Transverse colon (tissue), 3 donors: ENCODE measurements at regions not wholly inside any gene's neighbourhood (a gene's known extent, or its start where the extent isn't known, plus 50 kb on each side); places are given as distances from the start of the nearest gene placed in this dataset.

Source experiments
- CTCF ChIP-seq, 5 experiments: fragments of 200-600 bp in 3 of 5; fragments of 450-650 bp in 2 of 5; sonication (generic) in 3 of 5; IDR thresholded peaks; 1 replicate in 2 of 5; 2 replicates in 3 of 5; pipeline ENCODE4 v1.5.1; 2016 to 2017; ENCODE audit warnings: antibody characterized with exemption in 5 of 5, inconsistent platforms in 3 of 5, mild to moderate bottlenecking in 2 of 5, moderate library complexity in 1 of 5
- EP300 ChIP-seq: sonication (generic); formaldehyde crosslinking; IDR thresholded peaks from one replicate; pipeline ENCODE4 v1.6.1; 2017; ENCODE audit warnings: antibody characterized with exemption, low read depth

GRCh38 chr2:150619607-150620330 lies 132.3 kb upstream of the RND3 start:
- TF ChIP-seq CTCF (IDR thresholded peaks at IDR 0.05) (no peak), EP300 (no peak)
